Epithelial cell of esophagus (primary cell): ENCODE measurements at regions not wholly inside any gene's neighbourhood (a gene's known extent, or its start where the extent isn't known, plus 50 kb on each side); places are given as distances from the start of the nearest gene placed in this dataset.

ENCODE experiments used
- DNase-seq: peaks from one replicate; pipeline ENCODE4 v3.0.0; 2010; ENCODE audit warnings: low read depth
- H3K4me3 ChIP-seq: 2 replicates; pipeline ENCODE4 v1.5.1; 2011; ENCODE audit warnings: mild to moderate bottlenecking, low read length, control low read depth
- TF ChIP-seq, protein P1 (sequence below): IDR thresholded peaks from 2 replicates; pipeline ENCODE4 v1.5.1; 2011; ENCODE audit warnings: low read depth, mild to moderate bottlenecking, low read length, control low read depth, inconsistent platforms; ENCODE audit not compliant: insufficient read depth; ENCODE audit errors: missing control alignments

DNA sequence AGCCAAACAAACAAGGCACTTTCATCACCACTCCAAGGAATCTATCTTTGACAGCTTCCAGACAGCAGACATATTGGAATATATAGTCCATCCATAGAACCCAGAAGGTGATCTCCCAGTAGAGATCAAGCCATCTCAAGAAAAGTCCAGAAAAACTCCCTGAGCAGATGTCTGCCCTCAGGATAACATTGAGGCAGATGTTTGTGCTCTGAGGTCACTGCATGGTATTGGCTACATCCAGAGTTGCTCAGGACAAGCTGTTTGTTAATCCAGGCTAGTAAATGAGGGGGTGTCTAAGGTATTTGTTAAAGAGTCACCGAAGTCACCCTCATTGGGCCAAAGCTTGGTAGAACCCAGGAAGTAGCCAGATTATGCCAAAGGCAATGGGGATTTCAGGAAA, 556.3 kb upstream of the KLF4 start:
- no peak for DNase-seq
- TF ChIP-seq, protein P1, sequence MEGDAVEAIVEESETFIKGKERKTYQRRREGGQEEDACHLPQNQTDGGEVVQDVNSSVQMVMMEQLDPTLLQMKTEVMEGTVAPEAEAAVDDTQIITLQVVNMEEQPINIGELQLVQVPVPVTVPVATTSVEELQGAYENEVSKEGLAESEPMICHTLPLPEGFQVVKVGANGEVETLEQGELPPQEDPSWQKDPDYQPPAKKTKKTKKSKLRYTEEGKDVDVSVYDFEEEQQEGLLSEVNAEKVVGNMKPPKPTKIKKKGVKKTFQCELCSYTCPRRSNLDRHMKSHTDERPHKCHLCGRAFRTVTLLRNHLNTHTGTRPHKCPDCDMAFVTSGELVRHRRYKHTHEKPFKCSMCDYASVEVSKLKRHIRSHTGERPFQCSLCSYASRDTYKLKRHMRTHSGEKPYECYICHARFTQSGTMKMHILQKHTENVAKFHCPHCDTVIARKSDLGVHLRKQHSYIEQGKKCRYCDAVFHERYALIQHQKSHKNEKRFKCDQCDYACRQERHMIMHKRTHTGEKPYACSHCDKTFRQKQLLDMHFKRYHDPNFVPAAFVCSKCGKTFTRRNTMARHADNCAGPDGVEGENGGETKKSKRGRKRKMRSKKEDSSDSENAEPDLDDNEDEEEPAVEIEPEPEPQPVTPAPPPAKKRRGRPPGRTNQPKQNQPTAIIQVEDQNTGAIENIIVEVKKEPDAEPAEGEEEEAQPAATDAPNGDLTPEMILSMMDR: no peak
- no peak overlapping the region for H3K4me3 ChIP-seq

DNA sequence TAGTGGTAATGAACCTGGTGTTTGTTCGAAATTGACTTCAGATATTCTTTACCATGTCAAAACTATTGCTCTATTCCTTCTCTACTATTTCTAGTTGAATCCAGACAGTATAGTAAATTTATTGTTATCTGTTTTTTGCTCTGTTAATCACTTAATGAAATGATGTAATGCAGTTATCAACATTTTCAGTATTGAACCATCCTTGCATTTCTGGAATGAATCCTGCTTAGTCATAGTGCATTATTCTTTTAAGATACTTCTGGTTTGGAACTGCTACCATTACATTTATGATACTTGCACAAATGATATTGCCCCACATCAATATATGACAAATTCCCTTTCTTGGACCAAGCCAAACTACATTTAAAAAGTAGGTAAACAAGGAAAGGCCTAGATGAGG, 554.0 kb upstream of the KLF4 start:
- H3K4me3 ChIP-seq: no peak overlapping the region
- no peak for DNase-seq
- TF ChIP-seq, protein P1: no peak

DNA sequence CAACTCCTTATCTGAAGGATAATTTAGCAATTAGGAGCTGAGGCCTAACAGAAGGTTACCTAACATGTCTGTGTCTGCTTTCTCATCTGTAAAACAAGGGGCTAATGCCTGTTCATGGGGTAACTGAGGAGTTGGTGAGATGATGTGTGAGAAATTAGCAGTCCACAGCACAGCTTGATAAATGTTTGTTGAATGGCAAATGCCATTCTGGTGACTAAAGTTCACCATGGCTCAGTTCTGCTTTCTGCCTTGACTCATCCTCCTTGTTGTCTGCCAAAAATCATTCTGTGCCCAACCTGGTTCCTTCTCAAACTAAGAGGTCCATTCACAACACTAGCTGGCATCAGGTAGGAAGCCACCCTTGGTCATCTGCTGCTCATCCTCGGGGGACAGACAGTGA, 552.0 kb upstream of the KLF4 start:
- TF ChIP-seq, protein P1: no peak
- no peak overlapping the region for H3K4me3 ChIP-seq
- DNase-seq: peak; percentile 91

DNA sequence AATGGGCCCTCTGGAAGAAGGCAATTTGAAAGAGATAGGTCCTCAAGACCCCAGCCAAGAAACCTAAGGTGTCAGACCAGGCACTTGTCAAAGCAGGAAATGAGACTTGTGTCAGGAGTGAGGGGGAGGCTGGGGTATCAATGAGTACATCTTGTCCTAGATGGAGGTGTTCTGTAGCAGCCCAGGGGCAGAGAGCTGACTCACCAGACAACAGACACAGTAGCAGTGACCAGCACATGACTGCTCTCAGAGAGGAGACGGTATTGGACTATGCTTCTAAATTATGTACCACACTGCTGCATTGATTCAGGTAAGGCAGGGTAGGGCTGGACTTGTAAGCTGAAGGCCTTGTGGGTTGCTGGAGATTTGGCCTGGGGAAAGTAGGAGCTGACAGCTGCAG, 551.2 kb upstream of the KLF4 start:
- TF ChIP-seq, protein P1: no peak
- H3K4me3 ChIP-seq: no peak overlapping the region
- DNase-seq: peak; percentile 92

DNA sequence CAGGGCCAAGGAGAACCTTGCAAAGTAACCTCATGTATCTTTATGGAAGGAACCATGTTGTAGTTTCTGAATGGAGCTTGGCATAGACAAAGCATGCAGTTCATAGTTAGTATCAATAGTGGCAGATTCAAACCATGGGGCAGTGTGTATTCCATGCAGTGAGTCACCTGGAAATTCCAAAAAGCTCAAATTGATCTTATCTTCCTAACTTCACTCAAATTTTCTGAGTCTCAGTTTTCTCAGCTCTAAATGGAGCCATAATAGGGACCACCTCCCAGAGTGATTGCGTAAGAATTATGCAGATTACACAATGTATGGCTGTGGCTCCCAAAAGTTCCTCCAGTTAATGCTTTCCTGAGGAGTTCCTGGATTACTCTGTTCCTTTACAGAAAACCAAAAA, 549.9 kb upstream of the KLF4 start:
- DNase-seq: peak; percentile 45
- H3K4me3 ChIP-seq: no peak overlapping the region
- TF ChIP-seq, protein P1: no peak

DNA sequence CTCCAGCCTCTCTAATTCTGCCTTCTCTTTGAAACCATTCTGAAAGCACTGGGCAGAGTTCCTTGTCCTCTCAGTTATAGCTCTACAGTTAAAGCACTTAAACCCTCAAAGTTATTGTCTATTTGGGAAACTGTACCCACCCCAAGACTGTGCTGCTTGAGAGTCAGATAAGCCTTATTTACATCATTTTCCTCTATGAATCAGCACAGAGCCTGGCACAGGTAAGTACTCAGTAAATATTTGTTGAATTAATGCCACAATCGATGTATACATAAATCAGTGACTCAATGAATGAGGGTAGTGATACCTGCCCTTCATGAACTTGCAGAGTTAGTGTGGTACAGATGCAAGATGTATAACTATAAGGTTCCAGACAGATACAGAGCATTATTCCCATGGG, 549.4 kb upstream of the KLF4 start:
- H3K4me3 ChIP-seq: no peak overlapping the region
- peak; percentile 48 for DNase-seq

DNA sequence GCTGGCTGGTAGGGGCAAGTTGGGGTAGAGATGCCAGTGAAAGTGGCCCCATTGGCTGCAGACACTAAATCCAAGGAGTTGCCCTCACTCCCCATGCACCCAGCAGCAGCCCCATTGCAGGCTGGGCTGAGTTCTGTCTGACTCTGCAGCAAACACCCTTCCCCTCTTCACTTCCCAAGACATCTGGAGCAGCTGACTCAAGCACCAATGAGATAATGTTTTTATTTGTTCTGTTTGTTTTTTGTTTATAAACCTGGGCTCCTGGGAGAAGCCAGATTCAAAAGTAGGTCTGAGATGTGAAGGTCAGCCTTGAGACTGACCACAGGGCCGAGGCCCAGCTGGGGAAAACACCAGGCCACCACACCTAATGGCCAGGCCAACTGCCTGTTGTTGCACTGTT, 545.9 kb upstream of the KLF4 start:
- H3K4me3 ChIP-seq: no peak overlapping the region
- DNase-seq: no peak
- TF ChIP-seq, protein P1: no peak

More for the DNA sequence above, 549.4 kb upstream of the KLF4 start:
- TF ChIP-seq, protein P1: no peak
